HG02678 (cell line): ENCODE measurements at regions not wholly inside any gene's neighbourhood (a gene's known extent, or its start where the extent isn't known, plus 50 kb on each side); places are given as distances from the start of the nearest gene placed in this dataset.
"Not testable (repeated sequence)": the region's sequence is repeated elsewhere in the genome, so short reads cannot be mapped to it uniquely, and the experiment has no call there.

Source experiments
- ATAC-seq: cut with Tn5 transposase; IDR thresholded peaks from one replicate; pipeline ENCODE4 v1.9.1; 2021; ENCODE audit warnings: mild to moderate bottlenecking, moderate library complexity; ENCODE audit not compliant: unreplicated experiment

- ATAC-seq = not testable (repeated sequence)
Measured at GRCh38 chr2:66243809-66244208, 191.1 kb upstream of the MEIS1 start.

GRCh38 chr2:66242888-66243287 is 192.0 kb upstream of the MEIS1 start:
- ATAC-seq = not testable (repeated sequence)

GRCh38 chr2:66242099-66242789 is 192.7 kb upstream of the MEIS1 start:
- ATAC-seq = no peak

GRCh38 chr2:66240286-66240685 is 194.6 kb upstream of the MEIS1 start:
- ATAC-seq = no peak

- no peak for ATAC-seq
Measured at GRCh38 chr2:66239655-66240054, 195.3 kb upstream of the MEIS1 start.

GRCh38 chr2:66237803-66238379 is 197.0 kb upstream of the MEIS1 start:
- no peak for ATAC-seq

GRCh38 chr2:66236816-66237802 is 197.8 kb upstream of the MEIS1 start:
- no peak for ATAC-seq

GRCh38 chr2:66236067-66236685 is 198.7 kb upstream of the MEIS1 start:
- no peak for ATAC-seq

GRCh38 chr2:66235428-66235827 is 199.5 kb upstream of the MEIS1 start:
- no peak for ATAC-seq

GRCh38 chr2:66233981-66234380 is 200.9 kb upstream of the MEIS1 start:
- no peak for ATAC-seq

- no peak for ATAC-seq
Measured at GRCh38 chr2:66228128-66228547, 206.8 kb upstream of the MEIS1 start.

- ATAC-seq = no peak
Measured at GRCh38 chr2:66217039-66217585, 217.8 kb upstream of the MEIS1 start.

- ATAC-seq = no peak
Measured at GRCh38 chr2:66212749-66213148, 222.2 kb upstream of the MEIS1 start.

GRCh38 chr2:66202586-66202985 is 232.3 kb upstream of the MEIS1 start:
- ATAC-seq = no peak

GRCh38 chr2:66201242-66201641 is 233.7 kb upstream of the MEIS1 start:
- ATAC-seq = no peak

GRCh38 chr2:66198873-66199272 is 236.1 kb upstream of the MEIS1 start:
- no peak for ATAC-seq

- ATAC-seq = no peak
Measured at GRCh38 chr2:66192888-66193287, 242.0 kb upstream of the MEIS1 start.

GRCh38 chr2:66191311-66191710 is 243.6 kb upstream of the MEIS1 start:
- ATAC-seq = no peak

- no peak for ATAC-seq
Measured at GRCh38 chr2:66189553-66189952, 245.4 kb upstream of the MEIS1 start.

- ATAC-seq = no peak
Measured at GRCh38 chr2:66186537-66186936, 248.4 kb upstream of the MEIS1 start.

GRCh38 chr2:66185497-66186054 is 249.3 kb upstream of the MEIS1 start:
- no peak for ATAC-seq
